Activated naive CD4-positive, alpha-beta T cell treated with anti-CD3 and anti-CD28 coated beads, Interleukin-2, amount 50 U/mL, for 16 hours (primary cell): ENCODE measurements at regions not wholly inside any gene's neighbourhood (a gene's known extent, or its start where the extent isn't known, plus 50 kb on each side); places are given as distances from the start of the nearest gene placed in this dataset.

Source experiments
- DNase-seq: peaks from one replicate; pipeline ENCODE4 v3.0.0-alpha.2; 2020

- DNase-seq = no peak
Measured at GRCh38 chr12:94071258-94071657, 77.1 kb upstream of the PLXNC1 start.

GRCh38 chr12:94073441-94074051, 74.8 kb upstream of the PLXNC1 start:
- DNase-seq = no peak

GRCh38 chr12:94074216-94074979, 74.0 kb upstream of the PLXNC1 start:
- no peak for DNase-seq

GRCh38 chr12:94074980-94075629, 73.3 kb upstream of the PLXNC1 start:
- no peak for DNase-seq

- DNase-seq = no peak
Measured at GRCh38 chr12:94077209-94077608, 71.2 kb upstream of the PLXNC1 start.

- DNase-seq = no peak
Measured at GRCh38 chr12:94078138-94078723, 70.1 kb upstream of the PLXNC1 start.

GRCh38 chr12:94078736-94079509, 69.5 kb upstream of the PLXNC1 start:
- no peak for DNase-seq

GRCh38 chr12:94079566-94080340, 68.6 kb upstream of the PLXNC1 start:
- no peak for DNase-seq

- no peak for DNase-seq
Measured at GRCh38 chr12:94080341-94081009, 67.9 kb upstream of the PLXNC1 start.

- DNase-seq = no peak
Measured at GRCh38 chr12:94082690-94083089, 65.7 kb upstream of the PLXNC1 start.

- no peak for DNase-seq
Measured at GRCh38 chr12:94089891-94090290, 58.5 kb upstream of the PLXNC1 start.

- DNase-seq = no peak
Measured at GRCh38 chr12:94091624-94092023, 56.8 kb upstream of the PLXNC1 start.

GRCh38 chr12:94092516-94093241, 55.7 kb upstream of the PLXNC1 start:
- DNase-seq = no peak

GRCh38 chr12:94094700-94095099, 53.7 kb upstream of the PLXNC1 start:
- no peak for DNase-seq

- no peak for DNase-seq
Measured at GRCh38 chr12:94095618-94096017, 52.8 kb upstream of the PLXNC1 start.

- DNase-seq = no peak
Measured at GRCh38 chr12:94098466-94098865, 49.9 kb upstream of the PLXNC1 start.
